HFF-Myc (cell line): ENCODE measurements at regions not wholly inside any gene's neighbourhood (a gene's known extent, or its start where the extent isn't known, plus 50 kb on each side); places are given as distances from the start of the nearest gene placed in this dataset.
"Not testable (repeated sequence)": the region's sequence is repeated elsewhere in the genome, so short reads cannot be mapped to it uniquely, and the experiment has no call there.

ENCODE experiments used
- DNase-seq: peaks from one replicate; pipeline ENCODE4 v3.0.0-alpha.2; 2011; ENCODE audit warnings: low read depth; ENCODE audit errors: extremely low read depth
- H3K4me3 ChIP-seq: replicated peaks from 2 replicates; pipeline ENCODE4 v1.5.1; 2011; ENCODE audit warnings: low read depth, mild to moderate bottlenecking, control low read depth, low read length
- TF ChIP-seq, protein P1 (sequence below): IDR thresholded peaks from 2 replicates; pipeline ENCODE4 v1.5.1; 2012; ENCODE audit warnings: mild to moderate bottlenecking, low read depth, low read length, control low read depth; ENCODE audit errors: missing control alignments

DNA sequence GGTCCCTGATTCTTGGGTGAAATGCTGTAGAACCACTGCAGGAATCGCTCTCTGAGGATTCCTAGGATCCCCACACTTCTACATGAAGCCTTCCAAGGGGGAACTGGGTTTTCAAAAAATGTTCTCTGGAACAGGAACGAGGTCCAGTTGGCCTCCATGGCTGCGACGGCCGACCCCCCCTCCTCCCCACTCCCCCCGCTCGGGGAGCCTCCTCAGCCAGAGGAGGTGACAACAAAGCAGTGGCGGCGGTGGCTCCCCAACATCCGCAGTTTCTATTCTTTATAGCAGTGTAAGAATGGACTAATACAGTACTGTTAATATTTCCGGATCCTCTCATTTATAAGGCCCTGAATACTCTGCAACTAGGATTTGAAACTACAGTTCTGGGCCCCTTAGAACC, 84.0 kb upstream of the PLAAT1 start:
- DNase-seq, result no peak
- H3K4me3 ChIP-seq, result no peak overlapping the region
- TF ChIP-seq, protein P1, sequence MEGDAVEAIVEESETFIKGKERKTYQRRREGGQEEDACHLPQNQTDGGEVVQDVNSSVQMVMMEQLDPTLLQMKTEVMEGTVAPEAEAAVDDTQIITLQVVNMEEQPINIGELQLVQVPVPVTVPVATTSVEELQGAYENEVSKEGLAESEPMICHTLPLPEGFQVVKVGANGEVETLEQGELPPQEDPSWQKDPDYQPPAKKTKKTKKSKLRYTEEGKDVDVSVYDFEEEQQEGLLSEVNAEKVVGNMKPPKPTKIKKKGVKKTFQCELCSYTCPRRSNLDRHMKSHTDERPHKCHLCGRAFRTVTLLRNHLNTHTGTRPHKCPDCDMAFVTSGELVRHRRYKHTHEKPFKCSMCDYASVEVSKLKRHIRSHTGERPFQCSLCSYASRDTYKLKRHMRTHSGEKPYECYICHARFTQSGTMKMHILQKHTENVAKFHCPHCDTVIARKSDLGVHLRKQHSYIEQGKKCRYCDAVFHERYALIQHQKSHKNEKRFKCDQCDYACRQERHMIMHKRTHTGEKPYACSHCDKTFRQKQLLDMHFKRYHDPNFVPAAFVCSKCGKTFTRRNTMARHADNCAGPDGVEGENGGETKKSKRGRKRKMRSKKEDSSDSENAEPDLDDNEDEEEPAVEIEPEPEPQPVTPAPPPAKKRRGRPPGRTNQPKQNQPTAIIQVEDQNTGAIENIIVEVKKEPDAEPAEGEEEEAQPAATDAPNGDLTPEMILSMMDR, result no peak

DNA sequence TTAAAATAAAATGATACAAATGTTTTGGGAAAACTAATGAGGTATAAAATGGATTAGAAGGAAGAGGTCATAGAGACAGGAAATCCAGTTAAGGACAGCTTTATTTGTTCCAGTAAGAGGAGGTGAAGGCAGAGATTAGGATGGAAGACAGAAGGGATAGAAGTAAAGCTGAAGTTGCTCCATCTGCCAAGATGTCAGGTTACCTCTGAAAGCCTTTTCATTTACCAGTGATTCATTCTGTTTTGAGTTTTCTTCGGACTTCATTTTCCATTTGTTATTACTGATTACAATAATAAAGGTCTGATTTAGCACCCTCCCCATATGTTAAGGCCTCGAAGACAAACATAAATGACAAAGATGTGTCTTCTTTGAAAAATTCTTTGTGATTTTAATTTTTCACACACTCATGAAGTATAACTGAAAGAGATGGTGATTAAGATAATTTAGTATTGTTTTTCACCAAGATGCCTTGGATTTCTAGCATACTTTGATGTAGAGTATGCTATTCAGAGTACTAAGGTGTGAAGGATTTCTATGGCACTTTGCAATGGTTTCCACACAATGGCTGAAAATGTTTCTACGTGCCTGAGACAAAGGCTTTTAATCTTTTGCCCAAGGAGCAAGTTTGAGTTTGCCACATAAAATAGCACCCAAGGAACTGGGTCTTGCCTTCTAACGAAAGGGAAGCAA, 75.4 kb upstream of the PLAAT1 start:
- TF ChIP-seq, protein P1, result no peak
- no peak overlapping the region for H3K4me3 ChIP-seq
- DNase-seq, result no peak

DNA sequence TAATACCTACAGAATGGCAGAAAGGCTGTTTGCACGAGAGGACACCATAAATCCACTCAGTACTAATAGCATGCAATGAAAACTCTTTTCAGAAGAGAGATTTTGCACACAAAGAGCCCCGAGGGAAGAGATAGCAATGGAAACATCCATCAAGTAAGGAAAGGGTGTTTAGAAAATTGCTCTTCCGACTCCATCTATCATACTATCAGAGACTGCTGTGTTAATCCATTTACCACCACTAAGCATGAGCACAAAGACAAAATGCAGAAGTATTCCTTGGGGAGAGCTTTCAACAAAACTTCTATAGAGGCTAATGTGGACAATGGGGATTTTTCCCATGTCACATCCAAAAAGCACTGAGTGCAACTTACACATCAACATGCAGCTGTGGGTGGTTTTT, 72.1 kb upstream of the PLAAT1 start:
- DNase-seq, result no peak
- H3K4me3 ChIP-seq, result no peak overlapping the region
- TF ChIP-seq, protein P1, result no peak

DNA sequence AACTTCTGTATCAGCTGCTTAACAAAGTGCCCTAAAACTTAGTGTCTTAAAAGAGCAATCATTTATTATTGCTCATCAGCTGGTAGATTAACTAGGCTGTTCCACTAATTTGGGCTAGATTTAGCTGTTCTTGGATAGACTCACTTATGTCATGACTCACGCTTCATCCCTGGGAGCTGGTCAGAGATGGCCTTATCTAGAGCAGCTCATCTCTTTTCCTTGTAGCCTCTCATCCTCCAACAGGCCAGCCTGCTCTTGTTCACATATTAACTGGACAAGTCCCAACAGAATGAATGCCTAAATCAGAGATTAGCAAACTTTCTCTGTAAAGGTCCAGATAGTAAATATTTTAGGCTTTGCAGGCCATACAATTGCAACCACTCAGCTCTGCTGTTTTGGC, 66.9 kb upstream of the PLAAT1 start:
- no peak overlapping the region for H3K4me3 ChIP-seq
- DNase-seq, result no peak
- TF ChIP-seq, protein P1, result no peak

DNA sequence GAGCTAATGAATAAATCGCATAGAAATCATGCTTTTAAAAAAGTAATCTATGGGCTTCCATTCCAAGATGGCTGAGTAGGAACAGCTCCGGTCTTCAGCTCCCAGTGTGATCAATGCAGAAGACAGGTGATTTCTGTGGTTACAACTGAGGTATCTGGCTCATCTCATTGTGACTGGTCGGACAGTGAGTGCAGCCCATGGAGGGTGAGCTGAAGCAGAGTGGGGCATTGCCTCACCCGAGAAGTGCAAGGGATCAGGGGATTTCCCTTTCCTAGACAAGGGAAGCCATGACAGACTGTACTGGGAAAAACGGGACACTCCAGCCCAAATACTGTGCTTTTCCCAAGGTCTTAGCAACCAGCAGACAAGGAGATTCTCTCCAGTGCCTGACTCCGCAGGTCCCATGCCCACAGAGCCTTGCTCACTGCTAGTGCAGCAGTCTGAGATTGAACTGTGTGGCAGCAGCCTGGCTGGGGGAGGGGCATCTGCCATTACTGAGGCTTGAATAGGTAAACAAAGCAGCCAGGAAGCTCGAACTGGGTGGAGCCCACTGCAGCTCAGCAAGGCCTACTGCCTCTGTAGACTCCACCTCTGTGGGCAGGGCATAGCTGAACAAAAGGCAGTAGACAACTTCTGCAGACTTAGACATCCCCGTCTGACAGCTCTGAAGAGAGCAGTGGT, 61.5 kb upstream of the PLAAT1 start:
- H3K4me3 ChIP-seq, DNase-seq: not testable (repeated sequence)

DNA sequence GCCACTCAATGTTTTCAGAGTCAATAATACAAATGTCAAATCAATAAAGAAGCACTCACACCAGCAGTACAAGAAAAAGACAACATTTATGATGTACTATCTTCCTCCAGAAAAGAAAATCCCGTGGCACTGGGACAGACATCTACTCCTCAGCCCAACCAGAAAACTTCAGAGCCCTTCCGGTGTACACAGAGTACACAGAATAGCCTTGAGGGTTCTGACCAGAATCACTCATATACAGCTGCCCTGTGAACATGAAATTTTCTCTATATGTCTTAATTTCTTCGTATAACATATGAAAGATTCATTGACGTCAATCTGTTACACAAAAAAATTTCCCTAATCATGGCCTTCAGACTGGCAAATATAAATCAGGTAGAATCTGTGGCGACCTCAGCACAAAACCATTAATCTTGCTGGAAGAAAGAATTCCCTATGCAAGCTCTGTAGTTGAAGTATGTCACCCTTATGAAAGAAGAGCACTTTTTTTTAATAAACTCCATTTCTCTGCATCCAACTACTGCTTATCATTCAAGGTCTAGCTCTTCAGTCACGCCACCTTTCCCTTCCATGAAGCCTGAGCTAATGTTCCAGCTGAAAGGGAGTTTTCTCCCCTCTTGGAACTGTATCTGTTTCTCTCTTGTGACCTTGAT, 53.8 kb upstream of the PLAAT1 start:
- no peak overlapping the region for H3K4me3 ChIP-seq
- no peak for DNase-seq
- TF ChIP-seq, protein P1, result no peak

DNA sequence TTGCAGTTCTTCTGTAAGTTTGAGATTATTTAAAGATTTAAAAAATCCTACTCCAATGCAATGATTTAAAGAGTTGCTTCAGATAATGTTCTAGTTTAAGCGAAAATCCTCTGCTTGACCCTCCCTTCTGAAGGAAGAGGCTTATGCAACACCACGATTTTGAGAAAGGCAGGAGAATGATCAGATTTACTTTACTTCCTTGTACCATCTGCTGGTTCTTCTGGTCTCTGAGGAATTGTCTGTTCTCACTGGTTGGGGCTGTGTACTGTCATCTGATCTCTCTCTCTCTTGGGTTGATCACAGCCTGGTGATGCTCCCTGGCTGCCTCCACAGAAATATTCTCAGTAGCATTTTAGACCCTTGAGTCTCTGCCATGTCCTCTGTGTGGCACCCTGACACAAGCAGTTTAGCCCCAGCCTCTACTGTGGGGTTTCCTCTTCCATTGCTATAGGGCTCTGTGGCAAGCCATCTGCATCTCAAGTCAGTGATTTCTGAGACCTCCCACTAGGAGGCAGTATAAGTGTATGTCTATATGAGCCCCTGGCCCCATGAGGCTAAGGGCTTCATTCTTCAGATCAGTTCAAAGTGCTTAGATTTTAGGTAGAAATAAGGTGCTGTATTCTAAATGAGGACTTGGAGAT, 50.8 kb upstream of the PLAAT1 start:
- TF ChIP-seq, protein P1, result peak; percentile 38
- DNase-seq, result no peak

More for the DNA sequence above, 50.8 kb upstream of the PLAAT1 start:
- no peak overlapping the region for H3K4me3 ChIP-seq
